ENCODE measurements at regions not wholly inside any gene's neighbourhood (a gene's known extent, or its start where the extent isn't known, plus 50 kb on each side); places are given as distances from the start of the nearest gene placed in this dataset.

- Histone ChIP-seq H3K27me3 (ENCODE audit: control insufficient read depth, insufficient read depth, low read length) (no peaks in the 10 kb centered on the region), H3K4me3 (ENCODE audit: low read depth, low read length) (no peak overlapping the region), H3K9me3 (ENCODE audit: control insufficient read depth, insufficient read depth, low read length) (peaks cover 15% of the 10 kb centered on the region), H3K27ac (ENCODE audit: low read depth, low read length) (no peak overlapping the region)
- DNase-seq (ENCODE audit: low read depth, low spot score): no peak
- CTCF ChIA-PET: interaction anchor here (0.5 kb wide), 1 partner anchor 388 kb away, joined by 5 read pairs; no protein-coding TSS in a partner anchor
- TF ChIP-seq, protein P1, sequence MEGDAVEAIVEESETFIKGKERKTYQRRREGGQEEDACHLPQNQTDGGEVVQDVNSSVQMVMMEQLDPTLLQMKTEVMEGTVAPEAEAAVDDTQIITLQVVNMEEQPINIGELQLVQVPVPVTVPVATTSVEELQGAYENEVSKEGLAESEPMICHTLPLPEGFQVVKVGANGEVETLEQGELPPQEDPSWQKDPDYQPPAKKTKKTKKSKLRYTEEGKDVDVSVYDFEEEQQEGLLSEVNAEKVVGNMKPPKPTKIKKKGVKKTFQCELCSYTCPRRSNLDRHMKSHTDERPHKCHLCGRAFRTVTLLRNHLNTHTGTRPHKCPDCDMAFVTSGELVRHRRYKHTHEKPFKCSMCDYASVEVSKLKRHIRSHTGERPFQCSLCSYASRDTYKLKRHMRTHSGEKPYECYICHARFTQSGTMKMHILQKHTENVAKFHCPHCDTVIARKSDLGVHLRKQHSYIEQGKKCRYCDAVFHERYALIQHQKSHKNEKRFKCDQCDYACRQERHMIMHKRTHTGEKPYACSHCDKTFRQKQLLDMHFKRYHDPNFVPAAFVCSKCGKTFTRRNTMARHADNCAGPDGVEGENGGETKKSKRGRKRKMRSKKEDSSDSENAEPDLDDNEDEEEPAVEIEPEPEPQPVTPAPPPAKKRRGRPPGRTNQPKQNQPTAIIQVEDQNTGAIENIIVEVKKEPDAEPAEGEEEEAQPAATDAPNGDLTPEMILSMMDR (IDR thresholded peaks at IDR 0.05; ENCODE audit: low read depth, low read length): no peak
- POLR2A ChIA-PET: no interaction called here
Measured at GRCh38 chr12:127386723-127387122, 880.2 kb upstream of the TMEM132C start.

GRCh38 chr12:127388985-127389384 is 878.0 kb upstream of the TMEM132C start:
- CTCF ChIA-PET: interaction anchor here (0.7 kb wide), 1 partner anchor 8 kb away, joined by 4 read pairs; no protein-coding TSS in a partner anchor
- no peak for DNase-seq (ENCODE audit: low read depth, low spot score)
- Histone ChIP-seq H3K4me3 (ENCODE audit: low read depth, low read length) (no peak overlapping the region), H3K27me3 (ENCODE audit: control insufficient read depth, insufficient read depth, low read length) (no peaks in the 10 kb centered on the region), H3K27ac (ENCODE audit: low read depth, low read length) (no peak overlapping the region), H3K9me3 (ENCODE audit: control insufficient read depth, insufficient read depth, low read length) (peaks cover 10% of the 10 kb centered on the region; the same call in 1 of the 2 replicates)
- POLR2A ChIA-PET: no interaction called here
- TF ChIP-seq, protein P1 (IDR thresholded peaks at IDR 0.05; ENCODE audit: low read depth, low read length): no peak

- CTCF ChIA-PET: interaction anchor here (1.2 kb wide), 1 partner anchor 9 kb away, joined by 3 read pairs; no protein-coding TSS in a partner anchor
- Histone ChIP-seq H3K27me3 (ENCODE audit: control insufficient read depth, insufficient read depth, low read length) (no peaks in the 10 kb centered on the region), H3K4me3 (ENCODE audit: low read depth, low read length) (no peak overlapping the region), H3K27ac (ENCODE audit: low read depth, low read length) (no peak overlapping the region), H3K9me3 (ENCODE audit: control insufficient read depth, insufficient read depth, low read length) (peaks cover 10% of the 10 kb centered on the region; the same call in 1 of the 2 replicates)
- peak; percentile 26 for DNase-seq (ENCODE audit: low read depth, low spot score)
- TF ChIP-seq, protein P1 (IDR thresholded peaks at IDR 0.05; ENCODE audit: low read depth, low read length): no peak
- POLR2A ChIA-PET: no interaction called here
Measured at GRCh38 chr12:127389923-127390322, 877.0 kb upstream of the TMEM132C start.

GRCh38 chr12:127393465-127393864 is 873.5 kb upstream of the TMEM132C start:
- H3K27me3 ChIP-seq (ENCODE audit: control insufficient read depth, insufficient read depth, low read length): no peaks in the 10 kb centered on the region
- H3K27ac ChIP-seq (ENCODE audit: low read depth, low read length): no peak overlapping the region
- H3K4me3 ChIP-seq (ENCODE audit: low read depth, low read length): no peak overlapping the region
- POLR2A ChIA-PET: no interaction called here
- DNase-seq (ENCODE audit: low read depth, low spot score): no peak
- no peaks in the 10 kb centered on the region; the same call in none of the 2 replicates for H3K9me3 ChIP-seq (ENCODE audit: control insufficient read depth, insufficient read depth, low read length)
- CTCF ChIA-PET: no interaction called here
- TF ChIP-seq, protein P1 (IDR thresholded peaks at IDR 0.05; ENCODE audit: low read depth, low read length): no peak

DNA sequence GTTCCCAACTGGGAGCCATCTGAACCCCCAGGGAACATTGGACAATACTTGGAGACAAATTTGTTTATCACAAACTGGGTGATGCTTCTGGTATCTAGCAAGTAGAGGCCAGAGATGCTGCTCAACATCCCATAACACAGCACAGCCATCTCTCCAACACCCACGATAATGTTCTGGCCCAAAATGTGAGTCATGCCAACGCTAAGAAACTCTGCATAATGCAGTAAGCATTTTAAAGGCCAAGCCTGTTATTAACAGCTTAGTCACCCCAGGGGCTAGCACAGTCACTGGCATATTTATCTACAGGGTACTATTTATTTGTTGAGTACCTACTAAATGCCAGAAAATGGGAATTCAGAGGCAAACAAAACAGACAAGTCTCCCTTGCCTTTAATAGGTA is 873.1 kb upstream of the TMEM132C start:
- ChIA-PET CTCF (interaction anchor here (2.4 to 2.6 kb wide), 2 partner anchors 13 to 283 kb away, joined by 9 read pairs; no protein-coding TSS in a partner anchor), POLR2A (no interaction called here)
- no peaks in the 10 kb centered on the region; the same call in none of the 2 replicates for H3K9me3 ChIP-seq (ENCODE audit: control insufficient read depth, insufficient read depth, low read length)
- TF ChIP-seq, protein P1 (IDR thresholded peaks at IDR 0.05; ENCODE audit: low read depth, low read length): no peak
- H3K4me3 ChIP-seq (ENCODE audit: low read depth, low read length): no peak overlapping the region
- no peak for DNase-seq (ENCODE audit: low read depth, low spot score)
- no peak overlapping the region for H3K27ac ChIP-seq (ENCODE audit: low read depth, low read length)
- no peaks in the 10 kb centered on the region for H3K27me3 ChIP-seq (ENCODE audit: control insufficient read depth, insufficient read depth, low read length)
